Mesenchymal stem cell (in vitro differentiated cells and primary cell): ENCODE measurements at regions not wholly inside any gene's neighbourhood (a gene's known extent, or its start where the extent isn't known, plus 50 kb on each side); places are given as distances from the start of the nearest gene placed in this dataset.

ENCODE experiments used
- DNase-seq: peaks from one replicate; pipeline ENCODE4 v3.0.0-alpha.2; 2013
- H2AFZ ChIP-seq: one replicate; pipeline ENCODE4 v1.6.1; 2013; ENCODE audit warnings: low read depth, mild to moderate bottlenecking, control low read depth, inconsistent platforms, low read length, moderate library complexity
- H2AK5ac ChIP-seq: 2 replicates; pipeline ENCODE4 v1.6.1; 2013; ENCODE audit warnings: low read length, moderate library complexity, mild to moderate bottlenecking, inconsistent platforms; ENCODE audit not compliant: severe bottlenecking
- H2BK120ac ChIP-seq: one replicate; pipeline ENCODE4 v1.6.1; 2013; ENCODE audit warnings: low read depth, mild to moderate bottlenecking, inconsistent platforms, low read length, moderate library complexity
- H2BK12ac ChIP-seq, 2 experiments: one replicate each; pipeline ENCODE4 v1.6.1; 2013; ENCODE audit warnings: inconsistent platforms in 2 of 2, low read length in 2 of 2, mild to moderate bottlenecking in 2 of 2, moderate library complexity in 2 of 2, control low read depth in 1 of 2
- H2BK15ac ChIP-seq: one replicate; pipeline ENCODE4 v1.6.1; 2013; ENCODE audit warnings: mild to moderate bottlenecking, low read depth, inconsistent platforms; ENCODE audit not compliant: poor library complexity, severe bottlenecking
- H2BK5ac ChIP-seq: 2 replicates; pipeline ENCODE4 v1.6.1; 2013; ENCODE audit warnings: low read depth, mild to moderate bottlenecking, low read length, control low read depth, inconsistent platforms; ENCODE audit not compliant: poor library complexity, severe bottlenecking
- H3K14ac ChIP-seq, 2 experiments: one replicate each; pipeline ENCODE4 v1.6.1; 2013; ENCODE audit warnings: inconsistent platforms in 2 of 2, low read length in 2 of 2, control low read depth in 1 of 2, mild to moderate bottlenecking in 1 of 2, moderate library complexity in 1 of 2
- H3K18ac ChIP-seq, 2 experiments: one replicate each; pipeline ENCODE4 v1.6.1; 2013; ENCODE audit warnings: inconsistent platforms in 2 of 2, low read length in 2 of 2, control low read depth in 1 of 2, low read depth in 1 of 2, mild to moderate bottlenecking in 1 of 2
- H3K23ac ChIP-seq, 2 experiments: one replicate each; pipeline ENCODE4 v1.6.1; 2013; ENCODE audit warnings: inconsistent platforms in 2 of 2, low read length in 2 of 2, mild to moderate bottlenecking in 2 of 2, moderate library complexity in 2 of 2, control low read depth in 1 of 2
- H3K27ac ChIP-seq: 2 replicates; pipeline ENCODE4 v1.5.1; 2013; ENCODE audit warnings: mild to moderate bottlenecking, moderate library complexity, low read length, control low read depth, inconsistent platforms; ENCODE audit not compliant: poor library complexity, severe bottlenecking
- H3K27me3 ChIP-seq, 2 experiments: 2 replicates each; pipeline versions ENCODE4 v1.6.1 to v1.7.0; 2013; ENCODE audit warnings: low read length in 2 of 2, mild to moderate bottlenecking in 2 of 2, moderate library complexity in 2 of 2, control low read depth in 1 of 2, inconsistent platforms in 1 of 2; ENCODE audit not compliant: control insufficient read depth in 1 of 2, insufficient read depth in 1 of 2
- H3K36me3 ChIP-seq, 2 experiments: 2 replicates each; pipeline versions ENCODE4 v1.6.1 to v1.7.0; 2013; ENCODE audit warnings: low read length in 2 of 2, control low read depth in 1 of 2, inconsistent platforms in 1 of 2, low read depth in 1 of 2, mild to moderate bottlenecking in 1 of 2; ENCODE audit not compliant: insufficient read depth in 2 of 2, control insufficient read depth in 1 of 2
- H3K4ac ChIP-seq, 2 experiments: one replicate each; pipeline ENCODE4 v1.6.1; 2013; ENCODE audit warnings: inconsistent platforms in 2 of 2, low read length in 2 of 2, mild to moderate bottlenecking in 2 of 2, moderate library complexity in 2 of 2, control low read depth in 1 of 2, low read depth in 1 of 2
- H3K4me1 ChIP-seq: 2 replicates; pipeline ENCODE4 v1.6.1; 2013; ENCODE audit warnings: low read depth, low read length, control low read depth; ENCODE audit not compliant: control insufficient read depth, insufficient read depth
- H3K4me2 ChIP-seq: 2 replicates; pipeline ENCODE4 v1.6.1; 2013; ENCODE audit warnings: low read length, mild to moderate bottlenecking, inconsistent platforms; ENCODE audit not compliant: poor library complexity, severe bottlenecking
- H3K4me3 ChIP-seq, 2 experiments: 2 replicates each; pipeline versions ENCODE4 v1.5.1 to v1.7.0; 2013; ENCODE audit warnings: low read length in 2 of 2, mild to moderate bottlenecking in 2 of 2, control low read depth in 1 of 2, low read depth in 1 of 2; ENCODE audit not compliant: insufficient read depth in 1 of 2
- H3K79me1 ChIP-seq: replicated peaks from 2 replicates; pipeline ENCODE4 v1.6.1; 2013; ENCODE audit warnings: mild to moderate bottlenecking, control low read depth, low read length, inconsistent platforms; ENCODE audit not compliant: poor library complexity, severe bottlenecking
- H3K9ac ChIP-seq: 2 replicates; pipeline ENCODE4 v1.7.0; 2013; ENCODE audit warnings: mild to moderate bottlenecking, low read length, moderate library complexity
- H3K9me3 ChIP-seq: 2 replicates; pipeline ENCODE4 v1.7.0; 2013; ENCODE audit warnings: mild to moderate bottlenecking, low read length; ENCODE audit not compliant: control insufficient read depth
- H4K8ac ChIP-seq: one replicate; pipeline ENCODE4 v1.6.1; 2013; ENCODE audit warnings: inconsistent platforms, mild to moderate bottlenecking, low read length, moderate library complexity
- H4K91ac ChIP-seq: one replicate; pipeline ENCODE4 v1.6.1; 2013; ENCODE audit warnings: mild to moderate bottlenecking, low read length, inconsistent platforms
- WGBS: methylation state at CpG from one replicate; pipeline ENCODE4 v1.1.7; 2013; ENCODE audit warnings: mixed read lengths; 5-methylcytosine and 5-hydroxymethylcytosine counted together

- H3K9me3 ChIP-seq: peaks cover 6% of the 10 kb centered on the region
- H3K14ac ChIP-seq: no peak overlapping the region
- peaks cover 9% of the 10 kb centered on the region for H3K4me1 ChIP-seq
- no peak overlapping the region for H2BK5ac ChIP-seq
- H3K18ac ChIP-seq: no peak overlapping the region
- WGBS: 73% methylated on average over 6 of the region's 6 CpGs
- no peak overlapping the region for H2BK120ac ChIP-seq
- no peak overlapping the region for H3K4me3 ChIP-seq
- no peak overlapping the region for H3K4ac ChIP-seq
- peak overlapping the region; percentile 4 for H2BK15ac ChIP-seq
- H4K91ac ChIP-seq: no peak overlapping the region
- H3K23ac ChIP-seq: no peak overlapping the region
- H3K27ac ChIP-seq: no peak overlapping the region
- no peak overlapping the region for H2BK12ac ChIP-seq
- H3K27me3 ChIP-seq: peaks cover 16 to 27% of the 10 kb centered on the region in 2 experiments
- H2AK5ac ChIP-seq: no peak overlapping the region
- no peaks in the 10 kb centered on the region for H3K36me3 ChIP-seq
- no peaks in the 10 kb centered on the region for H3K79me1 ChIP-seq
- peak; percentile 18 for DNase-seq
- no peak overlapping the region for H4K8ac ChIP-seq
- H3K4me2 ChIP-seq: no peak overlapping the region
- no peak overlapping the region for H3K9ac ChIP-seq
- H2AFZ ChIP-seq: no peak overlapping the region
These were observed 339.9 kb downstream of the CXCL12 start for GRCh38 chr10:44045020-44045419.

DNA sequence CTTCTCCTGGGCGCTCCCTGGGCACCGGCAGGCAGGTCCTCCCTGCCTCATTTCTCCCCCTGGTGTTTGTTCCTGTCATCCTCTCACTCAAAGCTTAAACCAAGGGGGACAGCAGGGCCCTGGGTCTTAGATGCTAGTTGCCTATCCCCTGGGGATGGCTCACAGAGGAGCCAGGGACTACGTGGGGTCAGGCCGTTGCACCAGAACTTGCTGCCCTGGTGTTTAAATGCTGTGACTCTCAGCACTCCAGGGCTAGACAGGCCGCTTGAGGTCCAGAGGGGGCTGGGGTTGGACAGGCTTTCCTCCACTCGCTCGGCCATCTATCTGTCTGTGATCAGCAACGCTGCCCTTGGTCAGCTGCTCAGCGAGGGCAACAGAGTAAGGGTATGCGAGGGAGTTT, 340.3 kb downstream of the CXCL12 start:
- Histone ChIP-seq H2BK12ac (no peak overlapping the region), H3K4me2 (no peak overlapping the region), H2AK5ac (no peak overlapping the region), H2AFZ (no peak overlapping the region), H3K4ac (no peak overlapping the region), H2BK15ac (no peak overlapping the region), H3K27ac (no peak overlapping the region), H2BK5ac (no peak overlapping the region), H4K8ac (no peak overlapping the region), H4K91ac (no peak overlapping the region), H3K27me3 (peaks cover 16 to 27% of the 10 kb centered on the region in 2 experiments), H3K23ac (no peak overlapping the region), H3K4me1 (peaks cover 9% of the 10 kb centered on the region), H3K36me3 (no peaks in the 10 kb centered on the region), H3K4me3 (no peak overlapping the region), H3K18ac (no peak overlapping the region), H3K79me1 (no peaks in the 10 kb centered on the region), H2BK120ac (no peak overlapping the region), H3K9ac (no peak overlapping the region), H3K14ac (no peak overlapping the region), H3K9me3 (peaks cover 6% of the 10 kb centered on the region)
- 89% methylated on average over 10 of the region's 10 CpGs for WGBS
- DNase-seq: no peak

DNA sequence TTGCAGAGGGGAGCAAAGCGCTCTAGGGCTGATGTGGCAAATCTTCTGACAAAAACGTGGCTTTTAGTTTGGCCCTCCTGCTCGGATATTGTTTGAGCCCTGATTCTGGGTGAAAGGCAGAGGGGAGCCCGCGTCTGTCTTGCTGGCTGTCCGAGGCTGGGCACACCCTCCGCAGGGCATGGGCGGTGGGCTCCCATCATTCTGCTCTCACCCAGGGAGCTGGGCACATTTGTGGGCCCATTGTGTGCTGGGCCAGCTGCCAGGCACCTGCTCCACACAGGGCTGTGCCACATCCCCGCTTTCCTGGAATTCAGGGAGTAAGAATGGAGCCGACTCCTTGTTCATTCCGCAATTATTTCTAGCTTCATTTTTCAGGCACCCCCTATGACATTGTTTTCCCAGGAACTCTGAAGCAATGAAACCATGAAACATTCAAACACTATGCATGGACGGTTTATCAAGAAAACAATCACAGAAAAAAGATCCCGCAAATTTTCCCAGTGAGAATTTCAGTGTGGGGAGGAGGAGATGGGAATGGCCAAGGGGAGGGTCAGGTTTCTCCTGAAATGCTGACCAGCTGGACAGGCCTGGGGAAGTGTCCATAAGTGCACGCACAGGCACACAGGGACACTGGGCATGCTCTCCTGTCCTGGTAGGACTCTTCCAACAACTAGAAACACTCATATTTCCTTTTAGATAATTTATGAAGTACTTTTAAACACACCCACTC, 341.1 kb downstream of the CXCL12 start:
- no peak overlapping the region for H3K4me2 ChIP-seq
- no peak overlapping the region for H3K4ac ChIP-seq
- no peaks in the 10 kb centered on the region for H3K79me1 ChIP-seq
- H2AK5ac ChIP-seq: peak overlapping the region; percentile 19
- no peak overlapping the region for H3K18ac ChIP-seq
- peaks cover 13 to 24% of the 10 kb centered on the region in 2 experiments for H3K27me3 ChIP-seq
- H3K27ac ChIP-seq: no peak overlapping the region
- H4K91ac ChIP-seq: no peak overlapping the region
- H3K36me3 ChIP-seq: no peaks in the 10 kb centered on the region
- H3K9ac ChIP-seq: no peak overlapping the region
- no peak overlapping the region for H3K14ac ChIP-seq
- no peak overlapping the region for H3K23ac ChIP-seq
- peaks cover 9% of the 10 kb centered on the region for H3K4me1 ChIP-seq
- no peak overlapping the region for H2BK5ac ChIP-seq
- no peak overlapping the region for H3K4me3 ChIP-seq
- H2BK12ac ChIP-seq: no peak overlapping the region
- H2BK120ac ChIP-seq: no peak overlapping the region
- DNase-seq: no peak
- H4K8ac ChIP-seq: no peak overlapping the region
- H2BK15ac ChIP-seq: no peak overlapping the region
- H3K9me3 ChIP-seq: peaks cover 6% of the 10 kb centered on the region
- no peak overlapping the region for H2AFZ ChIP-seq
- 92% methylated on average over 13 of the region's 14 CpGs for WGBS

DNA sequence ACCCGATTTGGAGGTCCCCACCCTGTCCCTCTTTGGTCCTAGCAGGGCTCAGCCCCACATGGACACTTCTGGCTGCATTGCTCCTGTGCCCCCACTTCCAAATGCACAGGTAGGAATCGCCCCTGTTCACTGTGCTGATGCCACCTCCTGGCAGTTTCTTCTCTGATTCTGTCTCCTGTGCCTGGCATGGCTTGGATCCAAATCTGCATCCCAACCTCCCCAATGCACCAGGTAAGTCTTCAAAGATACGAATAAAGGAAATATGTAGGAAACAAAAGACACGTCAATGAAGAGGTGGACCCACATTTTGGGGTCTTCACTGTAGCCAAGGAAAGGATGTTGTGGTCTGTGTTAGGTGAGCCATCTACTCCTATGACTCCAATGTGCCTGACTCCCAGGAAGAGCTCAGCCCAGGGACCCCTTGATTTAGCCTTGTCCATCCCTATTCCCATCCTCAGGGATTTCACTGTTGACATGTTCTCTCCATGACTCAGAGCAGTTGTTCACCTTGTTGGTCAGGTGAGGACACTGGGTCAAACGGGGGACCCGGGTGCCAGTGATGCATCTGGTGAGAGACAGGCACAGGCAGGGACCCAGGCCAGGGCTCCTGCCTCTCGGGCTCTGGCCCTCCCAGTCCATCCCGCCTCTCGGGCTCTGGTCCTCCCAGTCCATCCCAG, 341.8 kb downstream of the CXCL12 start:
- Histone ChIP-seq H3K14ac (no peak overlapping the region), H3K23ac (no peak overlapping the region), H3K9me3 (peaks cover 6% of the 10 kb centered on the region), H2AFZ (no peak overlapping the region), H3K9ac (no peak overlapping the region), H2BK5ac (no peak overlapping the region), H3K4me3 (no peak overlapping the region), H2BK12ac (no peak overlapping the region), H2AK5ac (peak overlapping the region; percentile 19), H3K79me1 (no peaks in the 10 kb centered on the region), H4K8ac (no peak overlapping the region), H3K4me1 (peaks cover 9% of the 10 kb centered on the region), H2BK120ac (no peak overlapping the region), H3K4ac (no peak overlapping the region), H4K91ac (no peak overlapping the region), H3K18ac (no peak overlapping the region), H3K36me3 (no peaks in the 10 kb centered on the region), H3K27ac (no peak overlapping the region), H2BK15ac (no peak overlapping the region), H3K4me2 (no peak overlapping the region), H3K27me3 (peaks cover 13 to 20% of the 10 kb centered on the region in 2 experiments)
- DNase-seq: no peak
- whole genome bisulfite sequencing: 89% methylated on average over 8 of the region's 9 CpGs
